ENCODE measurements at regions not wholly inside any gene's neighbourhood (a gene's known extent, or its start where the extent isn't known, plus 50 kb on each side); places are given as distances from the start of the nearest gene placed in this dataset.

DNA sequence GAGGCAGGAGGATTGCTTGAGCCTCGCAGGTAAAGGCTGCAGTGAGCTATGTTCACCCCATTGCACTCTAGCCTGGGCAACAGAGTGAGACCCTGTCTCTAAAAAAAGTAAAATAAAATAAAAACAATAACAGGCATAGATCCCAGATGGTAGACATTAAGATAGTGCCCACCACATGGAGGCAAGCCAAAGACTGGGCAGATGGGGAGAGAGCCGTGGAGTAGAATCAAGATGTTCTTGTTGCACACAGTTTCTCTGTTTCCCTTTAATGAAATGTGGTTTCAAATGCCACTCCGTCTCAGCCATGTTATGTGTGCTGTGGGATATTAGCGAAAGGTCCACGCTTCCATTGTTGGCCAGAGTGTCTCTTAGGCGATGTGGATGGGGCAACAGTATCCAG lies 63.8 kb upstream of the TBL1X start:
- TF ChIP-seq, protein P1, sequence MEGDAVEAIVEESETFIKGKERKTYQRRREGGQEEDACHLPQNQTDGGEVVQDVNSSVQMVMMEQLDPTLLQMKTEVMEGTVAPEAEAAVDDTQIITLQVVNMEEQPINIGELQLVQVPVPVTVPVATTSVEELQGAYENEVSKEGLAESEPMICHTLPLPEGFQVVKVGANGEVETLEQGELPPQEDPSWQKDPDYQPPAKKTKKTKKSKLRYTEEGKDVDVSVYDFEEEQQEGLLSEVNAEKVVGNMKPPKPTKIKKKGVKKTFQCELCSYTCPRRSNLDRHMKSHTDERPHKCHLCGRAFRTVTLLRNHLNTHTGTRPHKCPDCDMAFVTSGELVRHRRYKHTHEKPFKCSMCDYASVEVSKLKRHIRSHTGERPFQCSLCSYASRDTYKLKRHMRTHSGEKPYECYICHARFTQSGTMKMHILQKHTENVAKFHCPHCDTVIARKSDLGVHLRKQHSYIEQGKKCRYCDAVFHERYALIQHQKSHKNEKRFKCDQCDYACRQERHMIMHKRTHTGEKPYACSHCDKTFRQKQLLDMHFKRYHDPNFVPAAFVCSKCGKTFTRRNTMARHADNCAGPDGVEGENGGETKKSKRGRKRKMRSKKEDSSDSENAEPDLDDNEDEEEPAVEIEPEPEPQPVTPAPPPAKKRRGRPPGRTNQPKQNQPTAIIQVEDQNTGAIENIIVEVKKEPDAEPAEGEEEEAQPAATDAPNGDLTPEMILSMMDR (conservative IDR thresholded peaks at IDR 0.05; ENCODE audit: low read length): no peak
- TF ChIP-seq EZH2phosphoT487 (IDR thresholded peaks at IDR 0.05; ENCODE audit: borderline replicate concordance): no peak
